ENCODE measurements at regions not wholly inside any gene's neighbourhood (a gene's known extent, or its start where the extent isn't known, plus 50 kb on each side); places are given as distances from the start of the nearest gene placed in this dataset.

DNA sequence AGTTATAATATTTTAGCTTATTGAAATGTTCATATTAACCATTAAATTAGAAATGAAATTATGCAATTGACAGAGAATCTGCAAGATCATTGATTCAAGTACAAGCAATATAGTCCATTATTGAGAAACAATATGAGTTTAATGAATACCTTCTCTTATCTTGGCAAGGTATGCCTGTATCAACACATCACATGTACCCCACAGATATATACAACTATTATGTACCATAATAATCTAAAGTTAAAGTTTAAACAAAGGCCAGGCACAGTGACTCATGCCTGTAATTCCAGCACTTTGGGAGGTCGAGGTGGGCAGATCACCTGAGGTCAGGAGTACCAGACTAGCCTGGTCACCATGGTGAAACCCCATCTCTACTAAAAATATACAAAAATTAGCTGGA lies 514.7 kb downstream of the PCDH7 start (continued):
- TF ChIP-seq GABPA (IDR thresholded peaks at IDR 0.05; ENCODE audit: borderline replicate concordance, insufficient read depth, low read length), result no peak
- no peak for TF ChIP-seq CBX8 (IDR thresholded peaks at IDR 0.05; ENCODE audit: borderline replicate concordance, low read depth, low read length)
- no peak for TF ChIP-seq RXRA (IDR thresholded peaks at IDR 0.05; ENCODE audit: insufficient read depth, low read depth, low read length)
- TF ChIP-seq YY1 (IDR thresholded peaks at IDR 0.05; ENCODE audit: low read depth, low read length), result no peak
- TF ChIP-seq, protein P1, sequence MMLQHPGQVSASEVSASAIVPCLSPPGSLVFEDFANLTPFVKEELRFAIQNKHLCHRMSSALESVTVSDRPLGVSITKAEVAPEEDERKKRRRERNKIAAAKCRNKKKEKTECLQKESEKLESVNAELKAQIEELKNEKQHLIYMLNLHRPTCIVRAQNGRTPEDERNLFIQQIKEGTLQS (IDR thresholded peaks at IDR 0.05; ENCODE audit: insufficient read depth, low read depth, low read length), result no peak
- no peak for TF ChIP-seq TAF7 (optimal IDR thresholded peaks at IDR 0.05; ENCODE audit: borderline replicate concordance, low read depth, low read length)
